ENCODE measurements at regions not wholly inside any gene's neighbourhood (a gene's known extent, or its start where the extent isn't known, plus 50 kb on each side); places are given as distances from the start of the nearest gene placed in this dataset.

DNA sequence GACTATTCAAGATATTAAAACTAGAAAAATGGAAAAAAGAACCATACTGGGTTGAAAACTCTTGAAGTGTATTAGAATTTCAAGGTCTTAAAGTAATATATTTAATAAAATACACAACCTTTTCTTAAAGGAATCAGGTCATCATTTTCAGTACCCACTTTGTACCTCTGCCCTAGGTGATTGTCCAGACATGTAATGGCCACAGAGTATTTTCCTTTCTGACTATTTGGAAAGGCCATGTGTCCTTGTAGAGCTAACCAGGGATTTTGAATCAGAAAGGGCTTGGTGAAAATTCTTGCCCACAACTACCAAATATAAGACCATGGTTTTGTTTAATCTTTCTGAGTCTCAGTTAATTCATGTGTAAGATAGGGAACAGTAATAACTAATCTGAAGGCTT lies 91.4 kb upstream of the MLIP start:
- ATAC-seq (ENCODE audit: insufficient read depth, low FRiP score) = no peak
- H3K9ac ChIP-seq (ENCODE audit: insufficient read depth in 1 of 2, low read length in 2 of 2) = no peak overlapping the region
- no peaks in the 10 kb centered on the region for H3K27me3 ChIP-seq (ENCODE audit: control insufficient read depth in 3 of 3, insufficient read depth in 3 of 3, low read length in 2 of 3)
- H3K9me3 ChIP-seq (ENCODE audit: control insufficient read depth in 4 of 4, insufficient read depth in 3 of 4, low read length in 3 of 4) = no peaks in the 10 kb centered on the region
- no peaks in the 10 kb centered on the region for H3K36me3 ChIP-seq (ENCODE audit: control insufficient read depth in 4 of 4, insufficient read depth in 4 of 4, low read length in 4 of 4)
- TF ChIP-seq, protein P1, sequence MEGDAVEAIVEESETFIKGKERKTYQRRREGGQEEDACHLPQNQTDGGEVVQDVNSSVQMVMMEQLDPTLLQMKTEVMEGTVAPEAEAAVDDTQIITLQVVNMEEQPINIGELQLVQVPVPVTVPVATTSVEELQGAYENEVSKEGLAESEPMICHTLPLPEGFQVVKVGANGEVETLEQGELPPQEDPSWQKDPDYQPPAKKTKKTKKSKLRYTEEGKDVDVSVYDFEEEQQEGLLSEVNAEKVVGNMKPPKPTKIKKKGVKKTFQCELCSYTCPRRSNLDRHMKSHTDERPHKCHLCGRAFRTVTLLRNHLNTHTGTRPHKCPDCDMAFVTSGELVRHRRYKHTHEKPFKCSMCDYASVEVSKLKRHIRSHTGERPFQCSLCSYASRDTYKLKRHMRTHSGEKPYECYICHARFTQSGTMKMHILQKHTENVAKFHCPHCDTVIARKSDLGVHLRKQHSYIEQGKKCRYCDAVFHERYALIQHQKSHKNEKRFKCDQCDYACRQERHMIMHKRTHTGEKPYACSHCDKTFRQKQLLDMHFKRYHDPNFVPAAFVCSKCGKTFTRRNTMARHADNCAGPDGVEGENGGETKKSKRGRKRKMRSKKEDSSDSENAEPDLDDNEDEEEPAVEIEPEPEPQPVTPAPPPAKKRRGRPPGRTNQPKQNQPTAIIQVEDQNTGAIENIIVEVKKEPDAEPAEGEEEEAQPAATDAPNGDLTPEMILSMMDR (IDR thresholded peaks at IDR 0.05; ENCODE audit: control extremely low read depth, extremely low read depth) = no peak
- H3K4me1 ChIP-seq (ENCODE audit: control insufficient read depth in 5 of 5, insufficient read depth in 5 of 5, low read length in 5 of 5) = no peaks in the 10 kb centered on the region
- peak overlapping the region in 1 of 2 donors; percentile 78 for H3K27ac ChIP-seq (ENCODE audit: low read depth in 1 of 2, low read length in 1 of 2)
- no peak for DNase-seq
- no peak overlapping the region for H3K4me3 ChIP-seq

DNA sequence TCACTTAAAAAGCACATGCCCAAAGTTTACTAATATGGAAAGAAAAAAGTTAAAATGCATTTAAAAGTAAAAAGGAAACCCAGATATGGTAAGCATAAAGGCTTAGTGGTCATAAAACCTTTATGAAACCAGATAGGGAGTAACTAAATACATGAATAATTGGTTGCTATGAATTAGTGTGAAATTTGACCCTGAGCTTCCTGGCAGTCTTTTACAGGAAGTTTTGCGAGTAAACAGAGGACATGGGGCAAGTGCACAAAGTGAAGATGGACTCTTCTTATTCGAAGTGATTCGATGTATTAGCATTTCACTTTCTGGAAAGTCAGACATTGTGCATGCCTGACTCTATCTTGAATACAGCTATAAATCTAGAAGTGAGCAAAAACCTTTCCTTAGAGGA lies 90.9 kb upstream of the MLIP start:
- H3K4me3 ChIP-seq = no peak overlapping the region
- H3K9me3 ChIP-seq (ENCODE audit: control insufficient read depth in 4 of 4, insufficient read depth in 3 of 4, low read length in 3 of 4) = no peaks in the 10 kb centered on the region
- H3K27me3 ChIP-seq (ENCODE audit: control insufficient read depth in 3 of 3, insufficient read depth in 3 of 3, low read length in 2 of 3) = no peaks in the 10 kb centered on the region
- DNase-seq (no peak), ATAC-seq (ENCODE audit: insufficient read depth, low FRiP score) (no peak)
- no peaks in the 10 kb centered on the region for H3K36me3 ChIP-seq (ENCODE audit: control insufficient read depth in 4 of 4, insufficient read depth in 4 of 4, low read length in 4 of 4)
- peak overlapping the region in 1 of 2 donors; percentile 78 for H3K27ac ChIP-seq (ENCODE audit: low read depth in 1 of 2, low read length in 1 of 2)
- TF ChIP-seq, protein P1 (IDR thresholded peaks at IDR 0.05; ENCODE audit: control extremely low read depth, extremely low read depth) = no peak
- 58 to 62% methylated on average over 3 of the region's 3 CpGs for WGBS, 2 donors
- no peaks in the 10 kb centered on the region for H3K4me1 ChIP-seq (ENCODE audit: control insufficient read depth in 5 of 5, insufficient read depth in 5 of 5, low read length in 5 of 5)
- no peak overlapping the region for H3K9ac ChIP-seq (ENCODE audit: insufficient read depth in 1 of 2, low read length in 2 of 2)

DNA sequence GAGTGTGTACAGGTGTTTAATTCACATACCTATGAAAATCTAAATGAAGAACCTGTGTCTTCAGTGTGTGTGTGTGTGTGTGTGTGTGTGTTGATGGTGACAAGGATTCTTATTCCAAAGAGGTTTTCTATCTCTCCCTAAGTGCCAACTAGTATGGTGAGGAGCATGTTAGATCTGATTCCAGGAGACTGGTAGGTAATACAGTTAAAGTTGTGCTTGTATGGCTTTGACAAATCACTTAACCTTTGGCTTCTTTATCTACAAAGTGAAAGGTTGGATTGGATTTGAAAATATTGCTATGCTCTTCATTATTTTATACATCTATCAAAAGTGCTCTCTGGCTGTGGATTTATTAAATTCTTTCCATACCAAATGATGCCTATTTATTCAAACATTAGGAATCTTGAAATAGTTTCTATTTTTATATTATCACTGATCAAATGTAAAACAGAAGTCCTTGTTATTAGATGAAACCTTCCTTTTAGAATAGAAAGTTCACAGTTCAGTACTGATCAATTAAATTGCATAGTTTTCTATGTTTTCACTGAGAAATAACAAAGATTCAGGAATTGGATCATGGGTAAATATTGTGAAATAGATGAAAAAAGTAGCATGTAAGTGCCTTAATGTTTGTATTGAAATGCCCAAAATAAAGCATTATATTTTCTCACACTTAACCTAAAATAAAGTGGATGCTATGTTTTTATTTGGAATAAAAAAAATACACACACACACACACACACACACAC lies 84.4 kb upstream of the MLIP start:
- peaks cover 0 to 9% (median 0%) of the 10 kb centered on the region in 5 donors for H3K4me1 ChIP-seq (ENCODE audit: control insufficient read depth in 5 of 5, insufficient read depth in 5 of 5, low read length in 5 of 5)
- H3K9ac ChIP-seq (ENCODE audit: insufficient read depth in 1 of 2, low read length in 2 of 2) = no peak overlapping the region
- ATAC-seq (ENCODE audit: insufficient read depth, low FRiP score) (no peak), DNase-seq (no peak)
- no peaks in the 10 kb centered on the region for H3K36me3 ChIP-seq (ENCODE audit: control insufficient read depth in 4 of 4, insufficient read depth in 4 of 4, low read length in 4 of 4)
- no peak overlapping the region for H3K27ac ChIP-seq (ENCODE audit: low read depth in 1 of 2, low read length in 1 of 2)
- TF ChIP-seq, protein P1 (IDR thresholded peaks at IDR 0.05; ENCODE audit: control extremely low read depth, extremely low read depth) = no peak
- no peaks in the 10 kb centered on the region for H3K27me3 ChIP-seq (ENCODE audit: control insufficient read depth in 3 of 3, insufficient read depth in 3 of 3, low read length in 2 of 3)
- H3K9me3 ChIP-seq (ENCODE audit: control insufficient read depth in 4 of 4, insufficient read depth in 3 of 4, low read length in 3 of 4) = no peaks in the 10 kb centered on the region
- H3K4me3 ChIP-seq = no peak overlapping the region

DNA sequence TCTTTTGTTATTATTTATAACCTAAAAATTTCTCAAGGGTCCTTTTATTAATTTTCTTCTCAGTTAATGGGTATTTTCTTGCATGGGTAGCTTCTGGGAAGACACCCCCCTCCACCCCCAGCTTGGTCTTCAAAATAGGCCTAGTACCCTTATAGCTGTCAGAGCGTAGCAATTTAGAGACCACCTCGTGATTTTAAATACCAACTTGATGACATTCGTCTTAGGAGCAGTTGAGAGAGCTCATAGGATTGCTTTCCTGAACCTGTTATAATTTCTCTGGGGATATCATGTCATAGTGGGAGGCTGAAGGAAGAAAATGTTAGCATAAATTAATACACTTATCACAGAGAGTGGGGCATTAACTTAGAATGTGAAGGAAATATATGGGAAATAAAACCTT lies 83.1 kb upstream of the MLIP start:
- Histone ChIP-seq H3K27me3 (ENCODE audit: control insufficient read depth in 3 of 3, insufficient read depth in 3 of 3, low read length in 2 of 3) (no peaks in the 10 kb centered on the region), H3K27ac (ENCODE audit: low read depth in 1 of 2, low read length in 1 of 2) (peak overlapping the region in 1 of 2 donors; percentile 69), H3K9ac (ENCODE audit: insufficient read depth in 1 of 2, low read length in 2 of 2) (no peak overlapping the region), H3K4me1 (ENCODE audit: control insufficient read depth in 5 of 5, insufficient read depth in 5 of 5, low read length in 5 of 5) (peaks cover 0 to 9% (median 0%) of the 10 kb centered on the region in 5 donors), H3K36me3 (ENCODE audit: control insufficient read depth in 4 of 4, insufficient read depth in 4 of 4, low read length in 4 of 4) (no peaks in the 10 kb centered on the region), H3K4me3 (no peak overlapping the region), H3K9me3 (ENCODE audit: control insufficient read depth in 4 of 4, insufficient read depth in 3 of 4, low read length in 3 of 4) (no peaks in the 10 kb centered on the region)
- TF ChIP-seq, protein P1 (IDR thresholded peaks at IDR 0.05; ENCODE audit: control extremely low read depth, extremely low read depth) = no peak
- ATAC-seq (ENCODE audit: insufficient read depth, low FRiP score) (no peak), DNase-seq (no peak)
- 87% methylated on average over 3 of the region's 3 CpGs for WGBS, 2 donors

All from lung (tissue), 11 donors.